ENCODE measurements at regions not wholly inside any gene's neighbourhood (a gene's known extent, or its start where the extent isn't known, plus 50 kb on each side); places are given as distances from the start of the nearest gene placed in this dataset.

DNA sequence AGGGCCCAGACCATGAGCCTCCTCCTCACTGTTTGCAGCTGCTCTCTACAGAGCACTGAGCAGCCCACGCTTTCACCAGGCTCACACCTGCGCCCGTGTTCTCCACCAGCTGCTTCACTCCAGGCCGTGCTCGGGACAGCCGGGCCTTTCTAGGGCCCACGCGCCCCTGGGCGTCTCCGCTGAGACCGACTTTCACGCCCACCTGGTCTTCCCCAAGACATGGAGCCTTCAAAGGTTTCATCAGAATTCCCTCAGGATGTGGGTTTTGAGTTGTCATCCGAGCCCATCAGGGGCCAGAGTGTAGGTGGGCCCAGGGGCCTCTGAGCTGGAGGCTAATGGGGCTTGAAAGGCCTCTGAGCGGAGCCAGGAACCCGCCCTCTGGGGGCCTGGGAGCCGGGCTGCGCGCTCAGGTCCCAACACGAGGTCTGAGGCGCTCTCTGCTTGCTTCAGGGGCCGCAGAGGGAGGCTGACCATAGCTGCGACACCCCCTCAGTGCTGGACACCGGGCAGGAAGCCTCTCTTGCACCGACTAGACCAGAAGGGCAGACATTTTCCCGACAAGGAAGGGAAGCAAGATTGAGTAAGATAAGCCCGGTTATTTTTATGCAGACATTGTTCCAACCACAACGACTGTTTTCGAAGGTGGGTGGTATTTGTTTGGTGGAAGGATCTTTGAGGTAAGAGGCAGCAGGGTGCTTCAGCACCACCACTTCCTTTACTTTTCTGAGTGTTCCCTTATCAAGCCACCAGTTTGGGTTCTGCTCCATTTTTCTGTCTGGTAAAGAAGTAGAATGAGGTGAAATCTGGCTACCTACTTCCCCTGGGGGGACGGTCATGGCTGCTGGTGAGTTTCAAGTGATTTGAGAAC, 125.0 kb upstream of the FUT8 start:
- POLR2A ChIA-PET = interaction anchor here (1.5 kb wide), 1 partner anchor 44 kb away, joined by 4 read pairs; no protein-coding TSS in a partner anchor
- no peaks in the 10 kb centered on the region for H3K36me3 ChIP-seq (replicated peaks in 1 of 2; ENCODE audit: control insufficient read depth in 1 of 2, insufficient read depth in 2 of 2, low read length in 2 of 2)
- H3K4me1 ChIP-seq (ENCODE audit: insufficient read depth, low read length) = peaks cover 3% of the 10 kb centered on the region; the same call in 1 of the 2 replicates
- no peaks in the 10 kb centered on the region for H4K20me1 ChIP-seq (ENCODE audit: insufficient read depth, low read length)
- intact Hi-C loops (cut with micrococcal nuclease; ENCODE audit: unreplicated experiment) = no loop called here
- TF ChIP-seq FOXP4 (CRISPR knock-in tag; IDR thresholded peaks at IDR 0.05) (no peak), CEBPG (CRISPR knock-in tag; IDR thresholded peaks at IDR 0.05) (no peak), DMAP1 (CRISPR knock-in tag; IDR thresholded peaks at IDR 0.05) (no peak), KLF6 (CRISPR knock-in tag; IDR thresholded peaks at IDR 0.05) (no peak), ZBTB3 (CRISPR knock-in tag; IDR thresholded peaks at IDR 0.05; ENCODE audit: borderline replicate concordance, low read depth) (no peak), PBX2 (CRISPR knock-in tag; IDR thresholded peaks at IDR 0.05) (no peak), CHCHD3 (CRISPR knock-in tag; IDR thresholded peaks at IDR 0.05) (no peak), AGO2 (optimal IDR thresholded peaks at IDR 0.05; ENCODE audit: low read depth, low read length) (no peak), ETV5 (CRISPR knock-in tag; IDR thresholded peaks at IDR 0.05; ENCODE audit: borderline replicate concordance) (no peak), SMAD9 (CRISPR knock-in tag; IDR thresholded peaks at IDR 0.05) (no peak), CC2D1A (CRISPR knock-in tag; IDR thresholded peaks at IDR 0.05) (no peak), NONO (IDR thresholded peaks at IDR 0.05) (no peak), NONO (CRISPR knock-in tag; conservative IDR thresholded peaks at IDR 0.05) (no peak), ZC3H4 (CRISPR knock-in tag; IDR thresholded peaks at IDR 0.05; ENCODE audit: borderline replicate concordance) (no peak), TSC22D2 (CRISPR knock-in tag; IDR thresholded peaks at IDR 0.05; ENCODE audit: borderline replicate concordance) (no peak)
- TF ChIP-seq, protein P1, sequence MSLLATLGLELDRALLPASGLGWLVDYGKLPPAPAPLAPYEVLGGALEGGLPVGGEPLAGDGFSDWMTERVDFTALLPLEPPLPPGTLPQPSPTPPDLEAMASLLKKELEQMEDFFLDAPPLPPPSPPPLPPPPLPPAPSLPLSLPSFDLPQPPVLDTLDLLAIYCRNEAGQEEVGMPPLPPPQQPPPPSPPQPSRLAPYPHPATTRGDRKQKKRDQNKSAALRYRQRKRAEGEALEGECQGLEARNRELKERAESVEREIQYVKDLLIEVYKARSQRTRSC (CRISPR knock-in tag; IDR thresholded peaks at IDR 0.05; ENCODE audit: low read depth) = no peak
- TF ChIP-seq, protein P2, sequence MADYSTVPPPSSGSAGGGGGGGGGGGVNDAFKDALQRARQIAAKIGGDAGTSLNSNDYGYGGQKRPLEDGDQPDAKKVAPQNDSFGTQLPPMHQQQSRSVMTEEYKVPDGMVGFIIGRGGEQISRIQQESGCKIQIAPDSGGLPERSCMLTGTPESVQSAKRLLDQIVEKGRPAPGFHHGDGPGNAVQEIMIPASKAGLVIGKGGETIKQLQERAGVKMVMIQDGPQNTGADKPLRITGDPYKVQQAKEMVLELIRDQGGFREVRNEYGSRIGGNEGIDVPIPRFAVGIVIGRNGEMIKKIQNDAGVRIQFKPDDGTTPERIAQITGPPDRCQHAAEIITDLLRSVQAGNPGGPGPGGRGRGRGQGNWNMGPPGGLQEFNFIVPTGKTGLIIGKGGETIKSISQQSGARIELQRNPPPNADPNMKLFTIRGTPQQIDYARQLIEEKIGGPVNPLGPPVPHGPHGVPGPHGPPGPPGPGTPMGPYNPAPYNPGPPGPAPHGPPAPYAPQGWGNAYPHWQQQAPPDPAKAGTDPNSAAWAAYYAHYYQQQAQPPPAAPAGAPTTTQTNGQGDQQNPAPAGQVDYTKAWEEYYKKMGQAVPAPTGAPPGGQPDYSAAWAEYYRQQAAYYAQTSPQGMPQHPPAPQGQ (CRISPR knock-in tag; IDR thresholded peaks at IDR 0.05; ENCODE audit: borderline replicate concordance) = no peak
- no peak overlapping the region for H3K4me2 ChIP-seq (ENCODE audit: low read depth, low read length)
- no peaks in the 10 kb centered on the region for H3K79me2 ChIP-seq (ENCODE audit: insufficient read depth, low read length)
- DNase-seq (ENCODE audit: low spot score) (no peak), FAIRE-seq (no peak), ATAC-seq (peak; percentile 33; the same call in 1 of the 3 replicates)
- no peak overlapping the region for H3K9ac ChIP-seq (ENCODE audit: insufficient read depth, low read depth, low read length)
- no peaks in the 10 kb centered on the region for H3K9me3 ChIP-seq (ENCODE audit: low read length)
- BruUV-seq (replicated peaks) = no TSS peak
- no peaks in the 10 kb centered on the region for H3K27me3 ChIP-seq (ENCODE audit: control insufficient read depth in 1 of 2, insufficient read depth in 2 of 2, low read length in 2 of 2)
- CTCF ChIA-PET (ENCODE audit: low intra/inter-chr PET ratio, low total read pairs) = no interaction called here
- 78% methylated on average over 26 of the region's 29 CpGs for WGBS (ENCODE audit: low lambda C conversion rate)
- H3K27ac ChIP-seq (ENCODE audit: extremely low read length, insufficient read depth, low read length) = no peak overlapping the region
- H2AFZ ChIP-seq (ENCODE audit: low read length) = no peak overlapping the region
- in situ Hi-C loops (cut with HindIII; ENCODE audit: extremely low pct_ligation_motif_present, low pct_unique_long_range_greater_than_20kb) = no loop called here
- no peak overlapping the region for H3K4me3 ChIP-seq (replicated peaks in 1 of 3; ENCODE audit: insufficient read depth in 1 of 3, low read depth in 2 of 3, low read length in 3 of 3)
